Ascending aorta (tissue), 2 donors: ENCODE measurements at regions not wholly inside any gene's neighbourhood (a gene's known extent, or its start where the extent isn't known, plus 50 kb on each side); places are given as distances from the start of the nearest gene placed in this dataset.
"Not testable (repeated sequence)": the region's sequence is repeated elsewhere in the genome, so short reads cannot be mapped to it uniquely, and the experiment has no call there.

Source experiments
- DNase-seq, 2 donors: peaks; one replicate each; pipeline ENCODE4 v3.0.0-alpha.2; 2019; ENCODE audit warnings: low spot score in 2 of 2
- H3K27ac ChIP-seq, 2 donors: fragments of 200-600 bp; sonication (generic); one replicate each; pipeline ENCODE4 v1.5.1; 2016 to 2017; ENCODE audit warnings: mild to moderate bottlenecking in 1 of 2
- H3K27me3 ChIP-seq: fragments of 200-600 bp; sonication (generic); one replicate; pipeline ENCODE4 v1.5.1; 2017
- H3K36me3 ChIP-seq, 2 donors: fragments of 200-600 bp; sonication (generic); one replicate each; pipeline ENCODE4 v1.5.1; 2016
- H3K4me1 ChIP-seq, 2 donors: fragments of 200-600 bp; sonication (generic); one replicate each; pipeline ENCODE4 v1.5.1; 2016 to 2017; ENCODE audit warnings: mild to moderate bottlenecking in 1 of 2
- H3K4me3 ChIP-seq, 2 donors: fragments of 200-600 bp; sonication (generic); one replicate each; pipeline ENCODE4 v1.5.1; 2016 to 2017; ENCODE audit warnings: mild to moderate bottlenecking in 1 of 2
- H3K9me3 ChIP-seq, 2 donors: fragments of 200-600 bp; sonication (generic); one replicate each; pipeline ENCODE4 v1.5.1; 2016
- intact Hi-C: fragments of 100-400 bp; cut with DNase I; formaldehyde crosslinking; loops from one replicate; pipeline ENCODE4 v1.15.1; 2023
- TF ChIP-seq, protein P1 (sequence below), 3 experiments: fragments of 200-600 bp in 2 of 3; fragments of 450-650 bp in 1 of 3; sonication (generic) in 2 of 3; IDR thresholded peaks; one replicate each; pipeline ENCODE4 v1.5.1; 2016 to 2019; ENCODE audit warnings: antibody characterized with exemption in 3 of 3, mild to moderate bottlenecking in 1 of 3, moderate library complexity in 1 of 3

DNA sequence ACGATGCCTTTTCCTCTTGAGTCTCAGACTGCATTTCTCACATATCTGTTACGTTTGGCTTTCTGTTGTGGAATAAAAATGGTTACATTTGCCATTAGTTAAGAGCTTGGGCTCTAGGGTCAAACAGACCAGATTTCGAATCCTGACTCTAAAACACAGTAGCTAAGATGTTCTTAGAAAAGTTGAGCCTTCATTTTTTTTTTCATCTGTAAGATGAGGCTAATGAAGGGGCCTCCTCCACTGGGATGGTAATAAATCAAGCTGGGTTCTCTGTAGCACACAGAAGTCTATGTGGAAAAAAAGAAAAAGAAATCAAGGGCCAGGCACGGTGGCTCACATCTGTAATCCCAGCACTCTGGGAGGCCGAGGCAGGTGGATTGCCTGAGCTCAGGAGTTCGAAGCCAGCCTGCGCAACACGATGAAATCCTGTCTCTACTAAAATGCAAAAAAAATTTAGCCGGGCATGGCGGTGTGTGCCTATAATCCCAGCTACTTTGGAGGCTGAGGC is 49.9 kb upstream of the CAPRIN1 start:
- no peaks in the 10 kb centered on the region for H3K4me1 ChIP-seq
- H3K9me3 ChIP-seq = no peaks in the 10 kb centered on the region
- intact Hi-C loops = no loop called here
- H3K27me3 ChIP-seq = no peaks in the 10 kb centered on the region
- H3K27ac ChIP-seq = no peak overlapping the region
- no peaks in the 10 kb centered on the region for H3K36me3 ChIP-seq
- no peak for DNase-seq
- no peak overlapping the region for H3K4me3 ChIP-seq
- TF ChIP-seq, protein P1, sequence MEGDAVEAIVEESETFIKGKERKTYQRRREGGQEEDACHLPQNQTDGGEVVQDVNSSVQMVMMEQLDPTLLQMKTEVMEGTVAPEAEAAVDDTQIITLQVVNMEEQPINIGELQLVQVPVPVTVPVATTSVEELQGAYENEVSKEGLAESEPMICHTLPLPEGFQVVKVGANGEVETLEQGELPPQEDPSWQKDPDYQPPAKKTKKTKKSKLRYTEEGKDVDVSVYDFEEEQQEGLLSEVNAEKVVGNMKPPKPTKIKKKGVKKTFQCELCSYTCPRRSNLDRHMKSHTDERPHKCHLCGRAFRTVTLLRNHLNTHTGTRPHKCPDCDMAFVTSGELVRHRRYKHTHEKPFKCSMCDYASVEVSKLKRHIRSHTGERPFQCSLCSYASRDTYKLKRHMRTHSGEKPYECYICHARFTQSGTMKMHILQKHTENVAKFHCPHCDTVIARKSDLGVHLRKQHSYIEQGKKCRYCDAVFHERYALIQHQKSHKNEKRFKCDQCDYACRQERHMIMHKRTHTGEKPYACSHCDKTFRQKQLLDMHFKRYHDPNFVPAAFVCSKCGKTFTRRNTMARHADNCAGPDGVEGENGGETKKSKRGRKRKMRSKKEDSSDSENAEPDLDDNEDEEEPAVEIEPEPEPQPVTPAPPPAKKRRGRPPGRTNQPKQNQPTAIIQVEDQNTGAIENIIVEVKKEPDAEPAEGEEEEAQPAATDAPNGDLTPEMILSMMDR (IDR thresholded peaks at IDR 0.05) = no peak

DNA sequence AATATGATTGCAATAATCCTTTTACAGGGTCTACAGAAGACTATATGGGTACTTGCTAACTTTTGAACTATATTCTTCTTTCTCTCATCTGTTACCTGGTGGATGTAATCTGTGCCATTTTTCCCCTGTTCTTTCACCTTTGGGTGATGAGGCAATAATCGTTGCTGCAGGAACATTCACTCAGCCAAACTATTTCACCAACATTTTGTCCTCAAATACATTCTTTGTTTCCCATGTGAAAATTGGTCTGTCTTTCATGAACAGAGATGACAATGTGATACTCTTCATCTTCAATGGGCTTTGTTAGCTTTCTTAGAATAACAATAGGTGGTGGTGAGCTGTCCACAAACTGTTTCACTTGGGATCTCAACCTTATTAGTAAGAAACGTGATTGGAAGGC is 52.1 kb upstream of the CAPRIN1 start:
- no peak for DNase-seq
- TF ChIP-seq, protein P1 (IDR thresholded peaks at IDR 0.05) = no peak
- Histone ChIP-seq H3K27ac (no peak overlapping the region), H3K27me3 (no peaks in the 10 kb centered on the region), H3K36me3 (no peaks in the 10 kb centered on the region), H3K4me3 (no peak overlapping the region), H3K4me1 (no peaks in the 10 kb centered on the region), H3K9me3 (no peaks in the 10 kb centered on the region)
- intact Hi-C loops = no loop called here

DNA sequence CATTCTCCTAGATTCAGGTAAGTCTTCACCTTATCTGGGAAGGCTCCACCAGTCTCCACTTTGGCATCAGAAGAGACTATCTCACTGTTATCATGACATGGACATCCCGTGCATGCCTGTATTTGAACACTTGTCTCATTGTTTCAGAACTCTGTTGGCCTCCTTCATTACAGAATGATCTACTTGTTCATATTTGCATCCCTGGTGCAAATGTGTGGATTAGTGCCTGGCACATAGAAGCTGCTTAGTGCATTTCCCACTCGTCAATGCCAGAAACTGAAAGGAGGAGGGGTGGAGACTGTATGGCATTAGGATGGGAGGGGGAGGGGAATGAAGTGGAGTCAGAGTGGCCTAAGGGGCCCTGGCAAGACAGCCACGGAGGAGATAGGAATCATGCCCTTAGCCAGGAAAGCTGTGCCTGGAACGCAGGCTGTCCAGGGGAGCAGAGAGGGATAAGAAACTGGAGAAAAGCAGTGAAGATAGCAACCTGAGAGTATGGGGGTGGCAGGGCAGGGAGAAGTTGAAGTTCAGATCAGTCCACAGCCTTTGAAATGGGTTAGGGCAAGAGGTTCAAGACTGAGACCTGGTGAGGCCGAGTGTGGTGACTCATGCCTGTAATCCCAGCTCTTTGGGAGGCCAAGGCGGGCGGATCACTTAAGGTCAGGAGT is 53.8 kb upstream of the CAPRIN1 start:
- intact Hi-C loops = loop anchor here (1.0 to 2.0 kb wide), 5 partner anchors 31 to 363 kb away; partner anchors contain the start of genes CAPRIN1 and NAT10
- Histone ChIP-seq H3K36me3 (no peaks in the 10 kb centered on the region), H3K4me3 (peak overlapping the region in 1 of 2 donors; percentile 7), H3K9me3 (no peaks in the 10 kb centered on the region), H3K27me3 (no peaks in the 10 kb centered on the region), H3K4me1 (no peaks in the 10 kb centered on the region), H3K27ac (no peak overlapping the region)
- TF ChIP-seq, protein P1 (IDR thresholded peaks at IDR 0.05) = no peak
- no peak for DNase-seq

DNA sequence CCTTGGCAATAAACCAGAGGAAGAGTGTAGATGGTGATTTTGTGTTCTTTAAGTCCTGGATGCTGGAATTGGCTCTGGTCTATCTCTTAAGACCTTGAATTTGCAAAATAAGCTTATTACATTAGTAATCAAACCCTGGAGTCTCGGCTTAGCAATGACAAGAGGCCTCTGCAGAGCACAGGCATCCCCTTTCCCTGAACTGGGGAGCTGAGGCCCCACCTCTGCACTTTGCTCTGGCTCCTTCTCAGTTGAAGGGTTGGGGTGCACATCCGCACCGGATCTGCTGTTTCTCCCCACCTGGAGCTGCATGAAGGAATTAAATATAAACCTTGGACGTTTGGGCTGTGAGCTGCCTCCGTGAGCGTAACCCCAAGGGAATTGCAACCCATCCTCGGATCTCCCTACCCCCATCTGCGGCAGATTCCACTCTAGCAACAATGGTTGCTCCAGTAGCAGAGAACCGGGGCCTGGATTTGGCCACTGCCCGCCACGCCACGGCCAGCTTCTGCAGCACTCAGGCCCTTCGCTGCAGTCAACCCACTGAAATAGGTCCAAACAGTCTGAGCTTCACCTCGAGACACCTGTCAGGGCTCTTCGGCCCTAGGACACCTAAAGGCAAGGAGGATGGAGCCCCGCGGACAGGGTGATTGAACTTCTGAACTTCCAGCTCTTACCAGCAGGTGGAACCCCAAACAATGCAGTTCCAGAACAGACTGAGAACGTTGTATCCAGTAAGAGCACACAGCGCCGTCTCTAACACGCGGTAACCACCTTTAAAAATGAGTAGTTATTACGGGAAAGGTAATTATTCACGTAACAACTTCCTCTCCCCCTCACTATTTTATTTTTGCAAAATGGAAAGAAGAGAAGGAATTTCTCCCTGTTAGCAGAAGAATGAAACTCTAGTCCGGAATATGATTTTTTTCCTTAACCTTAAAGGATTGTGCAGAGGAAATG is 54.8 kb upstream of the CAPRIN1 start:
- DNase-seq = peak in 1 of 2 donors; percentile 86
- peak overlapping the region; percentile 7 to 33 for H3K4me3 ChIP-seq

DNA sequence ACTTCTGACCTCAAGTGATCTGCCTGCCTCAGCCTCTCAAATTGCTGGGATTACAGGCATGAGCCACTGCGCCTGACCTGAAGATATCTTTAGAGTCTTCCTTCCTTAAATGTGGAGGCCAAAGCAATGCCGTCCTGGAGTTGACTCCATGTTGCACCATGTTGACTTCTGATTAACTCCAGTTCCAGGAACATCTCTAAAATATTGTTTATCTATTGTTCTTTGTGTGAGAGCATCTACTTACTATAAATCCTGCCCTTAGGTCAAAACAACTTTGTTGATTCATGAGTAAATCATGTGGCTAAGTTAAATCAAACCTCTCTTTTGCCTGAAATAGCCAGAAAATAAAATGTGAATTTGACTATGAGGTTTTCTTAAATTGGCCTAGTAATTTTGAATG is 56.6 kb upstream of the CAPRIN1 start:
- H3K9me3 ChIP-seq = no peaks in the 10 kb centered on the region
- no peak overlapping the region for H3K4me3 ChIP-seq
- H3K36me3 ChIP-seq = no peaks in the 10 kb centered on the region
- TF ChIP-seq, protein P1 (IDR thresholded peaks at IDR 0.05) = no peak
- no peaks in the 10 kb centered on the region for H3K4me1 ChIP-seq
- no peaks in the 10 kb centered on the region for H3K27me3 ChIP-seq
- intact Hi-C loops = no loop called here
- no peak overlapping the region for H3K27ac ChIP-seq
- no peak for DNase-seq

More for the DNA sequence above, 54.8 kb upstream of the CAPRIN1 start:
- H3K27me3 ChIP-seq = no peaks in the 10 kb centered on the region
- H3K36me3 ChIP-seq = no peaks in the 10 kb centered on the region
- intact Hi-C loops = loop anchor here (1.0 to 2.0 kb wide), 5 partner anchors 32 to 364 kb away; partner anchors contain the start of genes CAPRIN1 and NAT10
- TF ChIP-seq, protein P1 (IDR thresholded peaks at IDR 0.05) = peak; percentile 79 to 85 (median 81)
- H3K27ac ChIP-seq = no peak overlapping the region
- no peaks in the 10 kb centered on the region for H3K4me1 ChIP-seq
- no peaks in the 10 kb centered on the region for H3K9me3 ChIP-seq

DNA sequence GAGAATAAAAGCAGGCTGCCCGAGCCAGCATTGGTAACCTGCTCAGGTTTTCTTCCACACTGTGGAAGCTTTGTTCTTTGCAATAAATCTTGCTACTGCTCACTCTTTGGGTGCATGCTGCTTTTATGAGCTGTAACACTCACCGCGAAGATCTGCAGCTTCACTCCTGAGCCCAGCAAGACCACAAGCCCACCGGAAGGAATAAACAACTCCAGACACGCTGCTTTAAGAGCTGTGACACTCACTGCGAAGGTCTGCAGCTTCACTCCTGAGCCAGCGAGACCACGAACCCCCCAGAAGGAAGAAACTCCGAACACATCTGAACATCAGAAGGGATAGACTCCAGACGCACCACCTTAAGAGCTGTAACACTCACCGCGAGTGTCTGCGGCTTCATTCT is 60.4 kb upstream of the CAPRIN1 start:
- H3K27me3 ChIP-seq, H3K9me3 ChIP-seq, H3K36me3 ChIP-seq, H3K4me3 ChIP-seq, DNase-seq, intact Hi-C loops, H3K27ac ChIP-seq, H3K4me1 ChIP-seq: not testable (repeated sequence)

DNA sequence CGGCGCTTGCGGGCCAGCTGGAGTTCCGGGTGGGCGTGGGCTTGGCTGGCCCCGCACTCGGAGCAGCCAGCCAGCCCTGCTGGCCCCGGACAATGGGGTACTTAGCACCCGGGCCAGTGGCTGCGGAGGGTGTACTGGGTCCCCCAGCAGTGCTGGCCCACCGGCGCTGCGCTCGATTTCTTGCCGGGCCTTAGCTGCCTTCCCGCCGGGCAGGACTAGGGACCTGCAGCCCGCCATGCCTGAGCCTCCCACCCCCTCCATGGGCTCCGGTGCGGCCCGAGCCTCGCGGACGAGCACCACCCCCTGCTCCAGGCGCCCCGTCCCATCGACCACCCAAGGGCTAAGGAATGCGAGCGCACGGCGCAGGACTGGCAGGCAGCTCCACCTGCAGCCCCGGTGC is 61.4 kb upstream of the CAPRIN1 start:
- H3K36me3 ChIP-seq, H3K27ac ChIP-seq, H3K4me3 ChIP-seq, H3K4me1 ChIP-seq, H3K9me3 ChIP-seq, DNase-seq, H3K27me3 ChIP-seq, intact Hi-C loops: not testable (repeated sequence)
